GM18505 (cell line): ENCODE measurements at regions not wholly inside any gene's neighbourhood (a gene's known extent, or its start where the extent isn't known, plus 50 kb on each side); places are given as distances from the start of the nearest gene placed in this dataset.

Source experiments
- ATAC-seq: cut with Tn5 transposase; IDR thresholded peaks from one replicate; pipeline ENCODE4 v1.9.1; 2021; ENCODE audit not compliant: unreplicated experiment
- POLR2A ChIP-seq: IDR thresholded peaks from 4 replicates; pipeline ENCODE4 v1.6.1; 2011; ENCODE audit warnings: borderline replicate concordance; ENCODE audit not compliant: insufficient read depth, insufficient read length; ENCODE audit errors: extremely low read depth

- no peak for ATAC-seq
- TF ChIP-seq POLR2A, result no peak
Observed at GRCh38 chrX:22520128-22520828, 247.6 kb downstream of the CBLL2 start.

GRCh38 chrX:22526339-22526738 lies 253.6 kb downstream of the CBLL2 start:
- TF ChIP-seq POLR2A, result no peak
- ATAC-seq, result peak; percentile 99

- ATAC-seq, result no peak
- no peak for TF ChIP-seq POLR2A
Observed at GRCh38 chrX:22527302-22527701, 254.6 kb downstream of the CBLL2 start.

- no peak for ATAC-seq
- no peak for TF ChIP-seq POLR2A
Observed at GRCh38 chrX:22533898-22534297, 261.2 kb downstream of the CBLL2 start.

GRCh38 chrX:22534643-22535042 lies 261.9 kb downstream of the CBLL2 start:
- TF ChIP-seq POLR2A, result no peak
- no peak for ATAC-seq

- ATAC-seq, result no peak
- TF ChIP-seq POLR2A, result no peak
Observed at GRCh38 chrX:22536746-22537304, 264.1 kb downstream of the CBLL2 start.

- no peak for TF ChIP-seq POLR2A
- ATAC-seq, result no peak
Observed at GRCh38 chrX:22538580-22538979, 265.9 kb downstream of the CBLL2 start.

GRCh38 chrX:22541926-22542325 lies 269.2 kb downstream of the CBLL2 start:
- no peak for TF ChIP-seq POLR2A
- ATAC-seq, result no peak

- ATAC-seq, result no peak
- no peak for TF ChIP-seq POLR2A
Observed at GRCh38 chrX:22542641-22543040, 269.9 kb downstream of the CBLL2 start.

- ATAC-seq, result no peak
- no peak for TF ChIP-seq POLR2A
Observed at GRCh38 chrX:22559506-22559905, 286.8 kb downstream of the CBLL2 start.

GRCh38 chrX:22575161-22575845 lies 302.6 kb downstream of the CBLL2 start:
- no peak for ATAC-seq
- no peak for TF ChIP-seq POLR2A

- no peak for TF ChIP-seq POLR2A
- no peak for ATAC-seq
Observed at GRCh38 chrX:22577181-22577580, 304.5 kb downstream of the CBLL2 start.

GRCh38 chrX:22585831-22586230 lies 313.1 kb downstream of the CBLL2 start:
- no peak for TF ChIP-seq POLR2A
- ATAC-seq, result peak; percentile 71

- TF ChIP-seq POLR2A, result no peak
- ATAC-seq, result no peak
Observed at GRCh38 chrX:22589845-22590244, 317.1 kb downstream of the CBLL2 start.
